Breast epithelium (tissue), 4 donors: ENCODE measurements at regions not wholly inside any gene's neighbourhood (a gene's known extent, or its start where the extent isn't known, plus 50 kb on each side); places are given as distances from the start of the nearest gene placed in this dataset.
A peak's percentile ranks its signal among the peaks of the same experiment; 100 is the strongest.

Source experiments
- DNase-seq, 2 donors: peaks; one replicate each; pipeline ENCODE4 v3.0.0-alpha.2; 2019; ENCODE audit warnings: low spot score in 2 of 2
- H3K27ac ChIP-seq, 2 donors: fragments of 200-600 bp; sonication (generic) in 1 of 2; one replicate each; pipeline ENCODE4 v1.5.1; 2016 to 2019; ENCODE audit warnings: mild to moderate bottlenecking in 1 of 2
- H3K27me3 ChIP-seq, 2 donors: fragments of 200-600 bp; sonication (generic) in 1 of 2; one replicate each; pipeline versions ENCODE4 v1.5.1 to v1.6.0; 2017 to 2019; ENCODE audit warnings: control low read depth in 1 of 2, mild to moderate bottlenecking in 1 of 2
- H3K36me3 ChIP-seq: fragments of 200-600 bp; one replicate; pipeline ENCODE4 v1.5.1; 2019
- H3K4me1 ChIP-seq, 2 donors: fragments of 200-600 bp; sonication (generic); one replicate each; pipeline ENCODE4 v1.5.1; 2016 to 2019; ENCODE audit warnings: control low read depth in 1 of 2
- H3K4me3 ChIP-seq, 3 donors: fragments of 200-600 bp; sonication (generic); 1 replicate in 2 of 3; 2 replicates in 1 of 3; pipeline ENCODE4 v1.5.1; 2016 to 2019; ENCODE audit warnings: mild to moderate bottlenecking in 3 of 3, moderate library complexity in 2 of 3
- H3K9me3 ChIP-seq, 2 donors: fragments of 200-600 bp; sonication (generic) in 1 of 2; one replicate each; pipeline ENCODE4 v1.5.1; 2016 to 2019; ENCODE audit warnings: control low read depth in 1 of 2
- CTCF ChIP-seq, 3 donors: fragments of 450-650 bp; IDR thresholded peaks; one replicate each; pipeline ENCODE4 v1.5.1; 2016 to 2017; ENCODE audit warnings: antibody characterized with exemption in 3 of 3, mild to moderate bottlenecking in 3 of 3, moderate library complexity in 3 of 3
- POLR2A ChIP-seq: fragments of 450-650 bp; IDR thresholded peaks from one replicate; pipeline ENCODE4 v1.6.1; 2016; ENCODE audit warnings: antibody characterized with exemption, mild to moderate bottlenecking, moderate library complexity
- POLR2AphosphoS5 ChIP-seq, 3 donors: sonication (generic); formaldehyde crosslinking; IDR thresholded peaks; one replicate each; pipeline ENCODE4 v1.6.1; 2017; ENCODE audit warnings: antibody characterized with exemption in 3 of 3
- intact Hi-C: fragments of 100-400 bp; cut with DNase I; formaldehyde crosslinking; loops from one replicate; pipeline ENCODE4 v1.15.1; 2023; ENCODE audit warnings: low total_unique reads

- DNase-seq, result no peak
- Histone ChIP-seq H3K4me1 (no peaks in the 10 kb centered on the region), H3K4me3 (no peak overlapping the region), H3K27me3 (no peaks in the 10 kb centered on the region), H3K9me3 (no peaks in the 10 kb centered on the region), H3K36me3 (no peaks in the 10 kb centered on the region), H3K27ac (no peak overlapping the region)
- no peak for TF ChIP-seq POLR2A
- no peak for TF ChIP-seq CTCF (IDR thresholded peaks at IDR 0.05)
- no peak for TF ChIP-seq POLR2AphosphoS5 (IDR thresholded peaks at IDR 0.05)
- intact Hi-C loops, result no loop called here
Observed at GRCh38 chr9:118449554-118449953, 745.4 kb downstream of the TLR4 start.

GRCh38 chr9:118455259-118455658 is 751.1 kb downstream of the TLR4 start:
- H3K4me3 ChIP-seq, result no peak overlapping the region
- intact Hi-C loops, result no loop called here
- no peak overlapping the region for H3K27ac ChIP-seq
- no peaks in the 10 kb centered on the region for H3K4me1 ChIP-seq
- DNase-seq, result no peak
- no peaks in the 10 kb centered on the region for H3K36me3 ChIP-seq
- no peak for TF ChIP-seq CTCF (IDR thresholded peaks at IDR 0.05)
- TF ChIP-seq POLR2A, result no peak
- no peak for TF ChIP-seq POLR2AphosphoS5 (IDR thresholded peaks at IDR 0.05)
- no peaks in the 10 kb centered on the region for H3K9me3 ChIP-seq
- no peaks in the 10 kb centered on the region for H3K27me3 ChIP-seq

DNA sequence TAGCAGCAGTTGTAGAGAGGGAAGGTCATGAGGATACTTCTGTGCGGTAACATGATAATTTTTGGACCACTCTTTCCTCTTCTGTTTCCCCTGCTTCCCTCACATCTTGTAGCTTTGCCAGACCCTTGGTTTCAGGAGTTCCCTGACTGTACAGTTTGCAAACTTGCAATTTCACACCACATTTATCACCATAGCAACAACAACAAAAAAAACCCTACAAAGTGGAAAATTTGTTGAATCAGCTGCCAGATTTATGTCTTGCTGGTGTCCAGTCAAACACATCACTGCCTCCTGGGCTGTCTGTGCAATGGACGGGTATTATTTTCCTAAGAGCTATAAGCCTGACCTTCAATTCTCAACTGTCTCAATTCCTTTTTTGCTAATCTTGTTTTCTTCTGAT is 751.6 kb downstream of the TLR4 start:
- no peaks in the 10 kb centered on the region for H3K4me1 ChIP-seq
- no peak overlapping the region for H3K27ac ChIP-seq
- no peaks in the 10 kb centered on the region for H3K27me3 ChIP-seq
- H3K9me3 ChIP-seq, result no peaks in the 10 kb centered on the region
- no peak for TF ChIP-seq CTCF (IDR thresholded peaks at IDR 0.05)
- no peak for TF ChIP-seq POLR2AphosphoS5 (IDR thresholded peaks at IDR 0.05)
- no peak for TF ChIP-seq POLR2A
- intact Hi-C loops, result no loop called here
- DNase-seq, result no peak
- H3K4me3 ChIP-seq, result no peak overlapping the region
- no peaks in the 10 kb centered on the region for H3K36me3 ChIP-seq

GRCh38 chr9:118457171-118458000 is 753.2 kb downstream of the TLR4 start:
- Histone ChIP-seq H3K36me3 (no peaks in the 10 kb centered on the region), H3K4me3 (no peak overlapping the region), H3K9me3 (no peaks in the 10 kb centered on the region), H3K27me3 (no peaks in the 10 kb centered on the region), H3K27ac (no peak overlapping the region), H3K4me1 (no peaks in the 10 kb centered on the region)
- no peak for DNase-seq
- intact Hi-C loops, result no loop called here
- TF ChIP-seq POLR2AphosphoS5 (IDR thresholded peaks at IDR 0.05) (no peak), POLR2A (no peak)

GRCh38 chr9:118459913-118460312 is 755.7 kb downstream of the TLR4 start:
- no peaks in the 10 kb centered on the region for H3K36me3 ChIP-seq
- intact Hi-C loops, result no loop called here
- TF ChIP-seq POLR2AphosphoS5 (IDR thresholded peaks at IDR 0.05), result no peak
- no peaks in the 10 kb centered on the region for H3K27me3 ChIP-seq
- H3K27ac ChIP-seq, result peak overlapping the region in 1 of 2 donors; percentile 1
- no peak overlapping the region for H3K4me3 ChIP-seq
- no peaks in the 10 kb centered on the region for H3K9me3 ChIP-seq
- H3K4me1 ChIP-seq, result no peaks in the 10 kb centered on the region
- DNase-seq, result peak in 1 of 2 donors; percentile 32

- no peaks in the 10 kb centered on the region for H3K9me3 ChIP-seq
- TF ChIP-seq POLR2AphosphoS5 (IDR thresholded peaks at IDR 0.05), result no peak
- TF ChIP-seq CTCF (IDR thresholded peaks at IDR 0.05), result no peak
- no peak for TF ChIP-seq POLR2A
- H3K4me1 ChIP-seq, result no peaks in the 10 kb centered on the region
- intact Hi-C loops, result no loop called here
- H3K4me3 ChIP-seq, result no peak overlapping the region
- no peak for DNase-seq
- no peaks in the 10 kb centered on the region for H3K36me3 ChIP-seq
- H3K27me3 ChIP-seq, result no peaks in the 10 kb centered on the region
- H3K27ac ChIP-seq, result no peak overlapping the region
Observed at GRCh38 chr9:118463419-118463818, 759.2 kb downstream of the TLR4 start.
